Erythroblast (primary cell): ENCODE measurements at regions not wholly inside any gene's neighbourhood (a gene's known extent, or its start where the extent isn't known, plus 50 kb on each side); places are given as distances from the start of the nearest gene placed in this dataset.

ENCODE experiments used
- GATA1 ChIP-seq: IDR thresholded peaks from 2 replicates; pipeline ENCODE4 v1.6.1; 2011; ENCODE audit warnings: low read depth, mild to moderate bottlenecking, control low read depth, low read length, moderate library complexity
- POLR2A ChIP-seq: IDR thresholded peaks from 2 replicates; pipeline ENCODE4 v1.6.1; 2011; ENCODE audit warnings: mild to moderate bottlenecking, low read length

DNA sequence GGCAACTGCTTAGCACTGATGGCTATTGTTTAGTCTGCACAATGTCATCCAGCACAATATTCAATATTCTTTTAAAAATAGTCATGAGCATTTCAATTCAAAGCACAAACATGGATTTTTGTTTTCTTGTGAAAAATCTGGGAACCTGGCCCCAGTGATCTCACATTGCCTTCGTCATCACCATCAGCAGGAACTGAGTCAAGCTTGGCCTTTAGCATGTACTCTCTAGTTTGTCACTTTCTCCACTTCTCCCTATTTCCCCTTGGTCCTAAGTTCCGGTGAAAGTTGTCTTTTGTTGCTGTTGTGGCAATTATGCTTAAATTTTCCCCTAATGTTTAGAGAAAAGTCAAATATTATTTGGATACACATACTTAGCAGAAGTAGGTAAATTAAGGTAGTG lies 252.9 kb upstream of the SORCS1 start:
- no peak for TF ChIP-seq POLR2A
- TF ChIP-seq GATA1, result no peak
